SU-DHL-6 (cell line): ENCODE measurements at regions not wholly inside any gene's neighbourhood (a gene's known extent, or its start where the extent isn't known, plus 50 kb on each side); places are given as distances from the start of the nearest gene placed in this dataset.

Source experiments
- H2AFZ ChIP-seq: fragments of 200-600 bp; sonication (generic); 2 replicates; pipeline ENCODE4 v1.6.1; 2014; ENCODE audit warnings: low read depth, mild to moderate bottlenecking, moderate library complexity, mixed read lengths, antibody characterized with exemption, low read length; ENCODE audit not compliant: severe bottlenecking
- H3F3A ChIP-seq: fragments of 200-600 bp; shearing (Covaris generic); 2 replicates; pipeline ENCODE4 v1.6.0; 2016; ENCODE audit warnings: antibody characterized with exemption, mild to moderate bottlenecking; ENCODE audit not compliant: insufficient read depth
- H3K27ac ChIP-seq: fragments of 200-600 bp; sonication (generic); 2 replicates; pipeline ENCODE4 v1.5.1; 2016; ENCODE audit warnings: low read depth, mild to moderate bottlenecking, low read length, moderate library complexity, mixed read lengths
- H3K27me3 ChIP-seq: fragments of 200-600 bp; sonication (generic), shearing (Covaris generic); 2 replicates; pipeline ENCODE4 v1.6.0; 2014; ENCODE audit warnings: mild to moderate bottlenecking, low read length
- H3K36me3 ChIP-seq: fragments of 200-600 bp; sonication (generic); 2 replicates; pipeline ENCODE4 v1.6.1; 2014; ENCODE audit warnings: mild to moderate bottlenecking, low read length, mixed read lengths
- H3K4me2 ChIP-seq: fragments of 300-600, 200-600 bp; shearing (Covaris generic), sonication (generic); 2 replicates; pipeline ENCODE4 v1.6.0; 2014; ENCODE audit warnings: low read length, low read depth, mild to moderate bottlenecking; ENCODE audit not compliant: poor library complexity, severe bottlenecking
- H3K4me3 ChIP-seq: fragments of 200-600 bp; sonication (generic); 2 replicates; pipeline ENCODE4 v1.5.1; 2014; ENCODE audit warnings: antibody characterized with exemption, low read length, mild to moderate bottlenecking, mixed read lengths; ENCODE audit not compliant: insufficient read depth, poor library complexity, severe bottlenecking
- H3K79me2 ChIP-seq: fragments of 200-600 bp; sonication (generic); 2 replicates; pipeline ENCODE4 v1.6.1; 2014; ENCODE audit warnings: mild to moderate bottlenecking, low read length, moderate library complexity; ENCODE audit not compliant: insufficient read depth
- H3K9ac ChIP-seq: fragments of 200-600 bp; sonication (generic); 2 replicates; pipeline ENCODE4 v1.7.0; 2014; ENCODE audit warnings: mild to moderate bottlenecking, low read length
- H3K9me2 ChIP-seq: fragments of 200-600 bp; sonication (generic); replicated peaks from 2 replicates; pipeline ENCODE4 v1.6.1; 2014; ENCODE audit warnings: low read length; ENCODE audit not compliant: insufficient read depth
- H3K9me3 ChIP-seq: fragments of 200-600 bp; sonication (generic); 2 replicates; pipeline ENCODE4 v1.6.1; 2014; ENCODE audit warnings: low read length, mixed read lengths; ENCODE audit not compliant: insufficient read depth
- H4K20me1 ChIP-seq: fragments of 200-600 bp; sonication (generic); 2 replicates; pipeline ENCODE4 v1.6.1; 2014; ENCODE audit warnings: low read depth, mild to moderate bottlenecking, antibody characterized with exemption, low read length, moderate library complexity, mixed read lengths
- EZH2phosphoT487 ChIP-seq: fragments of 200-600 bp; sonication (generic), shearing (Covaris generic); conservative IDR thresholded peaks from 2 replicates; pipeline ENCODE4 v1.6.1; 2018; ENCODE audit warnings: mild to moderate bottlenecking, antibody characterized with exemption, low read length, moderate library complexity, mixed read lengths
- TF ChIP-seq, protein P1 (sequence below): fragments of 200-600 bp; sonication (generic); IDR thresholded peaks from one replicate; pipeline ENCODE4 v1.5.1; 2017; ENCODE audit warnings: antibody characterized with exemption, mild to moderate bottlenecking, low read length, moderate library complexity; ENCODE audit not compliant: insufficient read depth, poor library complexity, severe bottlenecking

- Histone ChIP-seq H3K27me3 (no peaks in the 10 kb centered on the region), H2AFZ (no peak overlapping the region), H4K20me1 (no peaks in the 10 kb centered on the region), H3F3A (no peaks in the 10 kb centered on the region), H3K4me3 (no peak overlapping the region), H3K9ac (no peak overlapping the region), H3K9me3 (no peaks in the 10 kb centered on the region), H3K79me2 (no peaks in the 10 kb centered on the region), H3K9me2 (no peaks in the 10 kb centered on the region), H3K4me2 (no peak overlapping the region), H3K27ac (no peak overlapping the region), H3K36me3 (no peaks in the 10 kb centered on the region)
- TF ChIP-seq EZH2phosphoT487 = no peak
- TF ChIP-seq, protein P1, sequence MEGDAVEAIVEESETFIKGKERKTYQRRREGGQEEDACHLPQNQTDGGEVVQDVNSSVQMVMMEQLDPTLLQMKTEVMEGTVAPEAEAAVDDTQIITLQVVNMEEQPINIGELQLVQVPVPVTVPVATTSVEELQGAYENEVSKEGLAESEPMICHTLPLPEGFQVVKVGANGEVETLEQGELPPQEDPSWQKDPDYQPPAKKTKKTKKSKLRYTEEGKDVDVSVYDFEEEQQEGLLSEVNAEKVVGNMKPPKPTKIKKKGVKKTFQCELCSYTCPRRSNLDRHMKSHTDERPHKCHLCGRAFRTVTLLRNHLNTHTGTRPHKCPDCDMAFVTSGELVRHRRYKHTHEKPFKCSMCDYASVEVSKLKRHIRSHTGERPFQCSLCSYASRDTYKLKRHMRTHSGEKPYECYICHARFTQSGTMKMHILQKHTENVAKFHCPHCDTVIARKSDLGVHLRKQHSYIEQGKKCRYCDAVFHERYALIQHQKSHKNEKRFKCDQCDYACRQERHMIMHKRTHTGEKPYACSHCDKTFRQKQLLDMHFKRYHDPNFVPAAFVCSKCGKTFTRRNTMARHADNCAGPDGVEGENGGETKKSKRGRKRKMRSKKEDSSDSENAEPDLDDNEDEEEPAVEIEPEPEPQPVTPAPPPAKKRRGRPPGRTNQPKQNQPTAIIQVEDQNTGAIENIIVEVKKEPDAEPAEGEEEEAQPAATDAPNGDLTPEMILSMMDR = no peak
These were observed 603.0 kb downstream of the MATN1 start for GRCh38 chr1:30120245-30121000.

GRCh38 chr1:30117685-30118084 lies 605.7 kb downstream of the MATN1 start:
- Histone ChIP-seq H3K9ac (no peak overlapping the region), H3K27me3 (no peaks in the 10 kb centered on the region), H3K4me2 (no peak overlapping the region), H3K79me2 (no peaks in the 10 kb centered on the region), H3K9me3 (no peaks in the 10 kb centered on the region), H3K27ac (no peak overlapping the region), H3K4me3 (no peak overlapping the region), H3F3A (no peaks in the 10 kb centered on the region), H2AFZ (no peak overlapping the region), H3K36me3 (no peaks in the 10 kb centered on the region), H4K20me1 (no peaks in the 10 kb centered on the region), H3K9me2 (no peaks in the 10 kb centered on the region)
- TF ChIP-seq, protein P1 = no peak
- TF ChIP-seq EZH2phosphoT487 = no peak

GRCh38 chr1:30111431-30111830 lies 612.0 kb downstream of the MATN1 start:
- no peaks in the 10 kb centered on the region for H3F3A ChIP-seq
- no peaks in the 10 kb centered on the region for H3K36me3 ChIP-seq
- H3K79me2 ChIP-seq = no peaks in the 10 kb centered on the region
- no peaks in the 10 kb centered on the region for H3K27me3 ChIP-seq
- no peak overlapping the region for H3K9ac ChIP-seq
- no peak overlapping the region for H3K4me3 ChIP-seq
- no peak for TF ChIP-seq EZH2phosphoT487
- TF ChIP-seq, protein P1 = peak; percentile 54
- no peak overlapping the region for H3K27ac ChIP-seq
- no peaks in the 10 kb centered on the region for H4K20me1 ChIP-seq
- no peak overlapping the region for H3K4me2 ChIP-seq
- H3K9me2 ChIP-seq = no peaks in the 10 kb centered on the region
- H3K9me3 ChIP-seq = no peaks in the 10 kb centered on the region
- no peak overlapping the region for H2AFZ ChIP-seq
